ENCODE measurements at regions not wholly inside any gene's neighbourhood (a gene's known extent, or its start where the extent isn't known, plus 50 kb on each side); places are given as distances from the start of the nearest gene placed in this dataset.

DNA sequence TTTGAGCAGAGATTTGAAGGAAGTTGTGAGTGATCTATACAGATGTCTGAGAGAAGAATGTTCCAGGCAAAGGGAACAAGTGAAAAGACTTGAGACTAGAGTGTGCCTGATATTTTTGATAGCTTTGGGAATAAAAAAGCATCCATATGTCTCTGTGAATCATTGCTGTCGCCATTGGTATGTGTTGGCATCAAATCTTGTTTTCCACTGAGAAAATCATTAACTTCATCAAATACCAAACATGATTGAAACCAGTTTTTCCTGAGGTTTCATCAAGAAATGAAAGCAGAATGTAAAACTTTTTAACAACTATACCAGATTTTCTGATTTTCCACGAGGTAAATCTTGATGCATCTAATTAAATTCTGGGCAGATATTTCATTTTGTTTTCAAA lies 862.6 kb downstream of the DIAPH3 start:
- no peak overlapping the region for H3K4me3 ChIP-seq (ENCODE audit: low read length)
- H3K79me2 ChIP-seq (replicated peaks; ENCODE audit: insufficient read depth, low read length) = no peaks in the 10 kb centered on the region
- H3F3A ChIP-seq (ENCODE audit: insufficient read depth, low read length, poor library complexity, severe bottlenecking) = no peaks in the 10 kb centered on the region
- no peaks in the 10 kb centered on the region for H3K27me3 ChIP-seq (ENCODE audit: insufficient read depth, low read depth, low read length)
- no peak overlapping the region for H2AFZ ChIP-seq (ENCODE audit: low read depth, low read length)
- no peaks in the 10 kb centered on the region for H3K36me3 ChIP-seq (ENCODE audit: insufficient read depth, low read length)
- no peak overlapping the region for H3K27ac ChIP-seq (ENCODE audit: low read length)
- no peaks in the 10 kb centered on the region for H3K9me3 ChIP-seq (ENCODE audit: low read length)
- no peak overlapping the region for H3K4me2 ChIP-seq (ENCODE audit: low read length)
- H3K9me2 ChIP-seq (ENCODE audit: insufficient read depth, low read length) = no peaks in the 10 kb centered on the region
- H3K9ac ChIP-seq (ENCODE audit: low read length) = no peak overlapping the region
- TF ChIP-seq, protein P1, sequence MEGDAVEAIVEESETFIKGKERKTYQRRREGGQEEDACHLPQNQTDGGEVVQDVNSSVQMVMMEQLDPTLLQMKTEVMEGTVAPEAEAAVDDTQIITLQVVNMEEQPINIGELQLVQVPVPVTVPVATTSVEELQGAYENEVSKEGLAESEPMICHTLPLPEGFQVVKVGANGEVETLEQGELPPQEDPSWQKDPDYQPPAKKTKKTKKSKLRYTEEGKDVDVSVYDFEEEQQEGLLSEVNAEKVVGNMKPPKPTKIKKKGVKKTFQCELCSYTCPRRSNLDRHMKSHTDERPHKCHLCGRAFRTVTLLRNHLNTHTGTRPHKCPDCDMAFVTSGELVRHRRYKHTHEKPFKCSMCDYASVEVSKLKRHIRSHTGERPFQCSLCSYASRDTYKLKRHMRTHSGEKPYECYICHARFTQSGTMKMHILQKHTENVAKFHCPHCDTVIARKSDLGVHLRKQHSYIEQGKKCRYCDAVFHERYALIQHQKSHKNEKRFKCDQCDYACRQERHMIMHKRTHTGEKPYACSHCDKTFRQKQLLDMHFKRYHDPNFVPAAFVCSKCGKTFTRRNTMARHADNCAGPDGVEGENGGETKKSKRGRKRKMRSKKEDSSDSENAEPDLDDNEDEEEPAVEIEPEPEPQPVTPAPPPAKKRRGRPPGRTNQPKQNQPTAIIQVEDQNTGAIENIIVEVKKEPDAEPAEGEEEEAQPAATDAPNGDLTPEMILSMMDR (IDR thresholded peaks at IDR 0.05; ENCODE audit: poor library complexity, severe bottlenecking) = no peak
- TF ChIP-seq, protein P2, sequence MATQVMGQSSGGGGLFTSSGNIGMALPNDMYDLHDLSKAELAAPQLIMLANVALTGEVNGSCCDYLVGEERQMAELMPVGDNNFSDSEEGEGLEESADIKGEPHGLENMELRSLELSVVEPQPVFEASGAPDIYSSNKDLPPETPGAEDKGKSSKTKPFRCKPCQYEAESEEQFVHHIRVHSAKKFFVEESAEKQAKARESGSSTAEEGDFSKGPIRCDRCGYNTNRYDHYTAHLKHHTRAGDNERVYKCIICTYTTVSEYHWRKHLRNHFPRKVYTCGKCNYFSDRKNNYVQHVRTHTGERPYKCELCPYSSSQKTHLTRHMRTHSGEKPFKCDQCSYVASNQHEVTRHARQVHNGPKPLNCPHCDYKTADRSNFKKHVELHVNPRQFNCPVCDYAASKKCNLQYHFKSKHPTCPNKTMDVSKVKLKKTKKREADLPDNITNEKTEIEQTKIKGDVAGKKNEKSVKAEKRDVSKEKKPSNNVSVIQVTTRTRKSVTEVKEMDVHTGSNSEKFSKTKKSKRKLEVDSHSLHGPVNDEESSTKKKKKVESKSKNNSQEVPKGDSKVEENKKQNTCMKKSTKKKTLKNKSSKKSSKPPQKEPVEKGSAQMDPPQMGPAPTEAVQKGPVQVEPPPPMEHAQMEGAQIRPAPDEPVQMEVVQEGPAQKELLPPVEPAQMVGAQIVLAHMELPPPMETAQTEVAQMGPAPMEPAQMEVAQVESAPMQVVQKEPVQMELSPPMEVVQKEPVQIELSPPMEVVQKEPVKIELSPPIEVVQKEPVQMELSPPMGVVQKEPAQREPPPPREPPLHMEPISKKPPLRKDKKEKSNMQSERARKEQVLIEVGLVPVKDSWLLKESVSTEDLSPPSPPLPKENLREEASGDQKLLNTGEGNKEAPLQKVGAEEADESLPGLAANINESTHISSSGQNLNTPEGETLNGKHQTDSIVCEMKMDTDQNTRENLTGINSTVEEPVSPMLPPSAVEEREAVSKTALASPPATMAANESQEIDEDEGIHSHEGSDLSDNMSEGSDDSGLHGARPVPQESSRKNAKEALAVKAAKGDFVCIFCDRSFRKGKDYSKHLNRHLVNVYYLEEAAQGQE (IDR thresholded peaks at IDR 0.05; ENCODE audit: borderline replicate concordance) = no peak
- TF ChIP-seq SMC3 (conservative IDR thresholded peaks at IDR 0.05; ENCODE audit: poor library complexity) = no peak
- no peak for TF ChIP-seq TAF1 (IDR thresholded peaks at IDR 0.05; ENCODE audit: low read depth)
- no peak for TF ChIP-seq POLR2AphosphoS5 (IDR thresholded peaks at IDR 0.05)
- no peak for TF ChIP-seq MXI1 (conservative IDR thresholded peaks at IDR 0.05; ENCODE audit: poor library complexity, severe bottlenecking)
- no peak for TF ChIP-seq EZH2 (IDR thresholded peaks at IDR 0.05; ENCODE audit: borderline replicate concordance, insufficient read depth, low read length, poor library complexity, severe bottlenecking)
- no peaks in the 10 kb centered on the region for H4K20me1 ChIP-seq (ENCODE audit: insufficient read depth)

DNA sequence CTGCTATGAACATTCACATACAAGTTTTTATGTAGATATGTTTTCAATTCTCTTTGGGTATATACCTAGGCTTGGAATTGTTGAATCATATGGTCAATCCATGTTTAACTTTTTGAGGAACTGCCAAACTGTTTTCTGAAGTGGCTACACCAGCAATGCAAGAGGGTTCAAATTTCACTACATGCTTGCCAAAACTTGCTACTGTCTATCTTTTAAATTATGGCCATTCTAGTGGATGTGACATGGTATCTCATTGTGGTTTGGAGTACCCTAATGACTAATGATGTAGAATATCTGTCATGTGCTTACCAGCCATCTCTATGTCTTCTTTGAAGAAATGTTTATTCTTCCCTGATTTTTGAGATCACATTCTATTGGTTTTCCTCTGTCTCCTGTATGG lies 860.3 kb downstream of the DIAPH3 start:
- Histone ChIP-seq H3K9ac (ENCODE audit: low read length) (no peak overlapping the region), H3K4me2 (ENCODE audit: low read length) (no peak overlapping the region), H2AFZ (ENCODE audit: low read depth, low read length) (no peak overlapping the region), H3K79me2 (replicated peaks; ENCODE audit: insufficient read depth, low read length) (no peaks in the 10 kb centered on the region), H3K9me2 (ENCODE audit: insufficient read depth, low read length) (no peaks in the 10 kb centered on the region), H3F3A (ENCODE audit: insufficient read depth, low read length, poor library complexity, severe bottlenecking) (no peaks in the 10 kb centered on the region), H3K27me3 (ENCODE audit: insufficient read depth, low read depth, low read length) (no peaks in the 10 kb centered on the region), H3K27ac (ENCODE audit: low read length) (no peak overlapping the region), H3K36me3 (ENCODE audit: insufficient read depth, low read length) (no peaks in the 10 kb centered on the region), H3K9me3 (ENCODE audit: low read length) (no peaks in the 10 kb centered on the region), H4K20me1 (ENCODE audit: insufficient read depth) (no peaks in the 10 kb centered on the region), H3K4me3 (ENCODE audit: low read length) (no peak overlapping the region)
- TF ChIP-seq TAF1 (IDR thresholded peaks at IDR 0.05; ENCODE audit: low read depth) = no peak

DNA sequence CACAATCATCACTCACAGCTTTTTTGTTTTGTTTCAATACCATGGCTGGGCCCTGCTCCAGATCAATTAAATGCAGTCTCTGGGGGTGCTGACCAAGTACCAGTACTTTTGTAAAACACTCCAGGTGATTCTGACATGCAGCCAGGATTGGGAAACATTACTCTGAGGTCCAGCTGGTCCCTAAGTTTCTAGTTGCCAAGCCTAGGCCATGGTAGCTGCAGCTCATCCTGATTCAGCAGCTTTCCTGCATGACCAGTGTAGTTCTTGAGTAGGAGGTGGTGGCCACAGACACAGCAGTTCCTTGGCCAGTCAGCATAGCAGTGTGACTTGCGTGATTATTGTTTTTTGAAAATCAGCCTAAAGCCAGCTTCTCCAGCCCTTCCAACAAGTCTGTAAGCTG lies 859.1 kb downstream of the DIAPH3 start:
- Histone ChIP-seq H3K4me3 (ENCODE audit: low read length) (no peak overlapping the region), H3K79me2 (replicated peaks; ENCODE audit: insufficient read depth, low read length) (no peaks in the 10 kb centered on the region), H3K9me2 (ENCODE audit: insufficient read depth, low read length) (no peaks in the 10 kb centered on the region), H3K27ac (ENCODE audit: low read length) (no peak overlapping the region), H3K27me3 (ENCODE audit: insufficient read depth, low read depth, low read length) (no peaks in the 10 kb centered on the region), H3K9me3 (ENCODE audit: low read length) (no peaks in the 10 kb centered on the region), H4K20me1 (ENCODE audit: insufficient read depth) (no peaks in the 10 kb centered on the region), H3F3A (ENCODE audit: insufficient read depth, low read length, poor library complexity, severe bottlenecking) (no peaks in the 10 kb centered on the region), H2AFZ (ENCODE audit: low read depth, low read length) (no peak overlapping the region), H3K36me3 (ENCODE audit: insufficient read depth, low read length) (no peaks in the 10 kb centered on the region), H3K9ac (ENCODE audit: low read length) (no peak overlapping the region), H3K4me2 (ENCODE audit: low read length) (no peak overlapping the region)
- TF ChIP-seq, protein P2 (IDR thresholded peaks at IDR 0.05; ENCODE audit: borderline replicate concordance) = no peak
- TF ChIP-seq MXI1 (conservative IDR thresholded peaks at IDR 0.05; ENCODE audit: poor library complexity, severe bottlenecking) = no peak
- TF ChIP-seq SMC3 (conservative IDR thresholded peaks at IDR 0.05; ENCODE audit: poor library complexity) = no peak
- TF ChIP-seq EP300 (conservative IDR thresholded peaks at IDR 0.05; ENCODE audit: poor library complexity, severe bottlenecking) = no peak
- no peak for TF ChIP-seq EZH2 (IDR thresholded peaks at IDR 0.05; ENCODE audit: borderline replicate concordance, insufficient read depth, low read length, poor library complexity, severe bottlenecking)
- TF ChIP-seq POLR2AphosphoS5 (IDR thresholded peaks at IDR 0.05) = no peak
- TF ChIP-seq TAF1 (IDR thresholded peaks at IDR 0.05; ENCODE audit: low read depth) = no peak
- TF ChIP-seq, protein P1 (IDR thresholded peaks at IDR 0.05; ENCODE audit: poor library complexity, severe bottlenecking) = no peak
- no peak for TF ChIP-seq RAD21 (conservative IDR thresholded peaks at IDR 0.05)
